MM.1S (cell line): ENCODE measurements at regions not wholly inside any gene's neighbourhood (a gene's known extent, or its start where the extent isn't known, plus 50 kb on each side); places are given as distances from the start of the nearest gene placed in this dataset.

ENCODE experiments used
- CTCF ChIP-seq: fragments of 300-600 bp; sonication (generic); IDR thresholded peaks from 2 replicates; pipeline ENCODE4 v1.5.1; 2016; ENCODE audit warnings: antibody characterized with exemption, low read length, mixed read lengths
- EZH2 ChIP-seq: fragments of 300-600 bp; sonication (generic); optimal IDR thresholded peaks from 2 replicates; pipeline ENCODE3; 2017; ENCODE audit warnings: low read depth, mild to moderate bottlenecking, antibody characterized with exemption, low read length, mixed read lengths
- EZH2phosphoT487 ChIP-seq: fragments of 300-600 bp; sonication (generic); IDR thresholded peaks from 2 replicates; pipeline ENCODE4 v1.6.1; 2018; ENCODE audit warnings: antibody characterized with exemption, low read length

GRCh38 chr9:99373912-99374311 lies 151.8 kb downstream of the SEC61B start:
- no peak for TF ChIP-seq CTCF
- TF ChIP-seq EZH2: no peak
- no peak for TF ChIP-seq EZH2phosphoT487
